Nephron progenitor cell (in vitro differentiated cells): ENCODE measurements at regions not wholly inside any gene's neighbourhood (a gene's known extent, or its start where the extent isn't known, plus 50 kb on each side); places are given as distances from the start of the nearest gene placed in this dataset.
"Not testable (repeated sequence)": the region's sequence is repeated elsewhere in the genome, so short reads cannot be mapped to it uniquely, and the experiment has no call there.

Experiments
- DNase-seq: peaks from one replicate; pipeline ENCODE4 v3.0.0; 2021
- H3K27ac Mint-ChIP-seq: 2 replicates; pipeline ENCODE4 v1.8.0; 2021; ENCODE audit warnings: mild to moderate bottlenecking, moderate library complexity, mixed read lengths
- H3K27me3 Mint-ChIP-seq: 2 replicates; pipeline ENCODE4 v1.8.0; 2021; ENCODE audit warnings: mild to moderate bottlenecking, low read depth, mixed read lengths; ENCODE audit not compliant: poor library complexity
- H3K36me3 Mint-ChIP-seq: 2 replicates; pipeline ENCODE4 v1.8.0; 2021; ENCODE audit warnings: low read depth, mixed read lengths
- H3K4me1 Mint-ChIP-seq: 2 replicates; pipeline ENCODE4 v1.8.0; 2021; ENCODE audit warnings: mixed read lengths
- H3K4me3 Mint-ChIP-seq: 2 replicates; pipeline ENCODE4 v1.8.0; 2021; ENCODE audit warnings: mild to moderate bottlenecking, moderate library complexity, mixed read lengths
- H3K9me3 Mint-ChIP-seq: 2 replicates; pipeline ENCODE4 v1.8.0; 2021; ENCODE audit warnings: mild to moderate bottlenecking, moderate library complexity, mixed read lengths
- TF ChIP-seq, protein P1 (sequence below): fragments of 200-600 bp; sonication (generic); IDR thresholded peaks from 2 replicates; pipeline ENCODE4 v1.5.0; 2021; ENCODE audit warnings: antibody characterized with exemption

GRCh38 chrX:52270453-52271116 is 85.9 kb downstream of the MAGED4 start:
- H3K36me3 Mint-ChIP-seq = no peaks in the 10 kb centered on the region
- TF ChIP-seq, protein P1, sequence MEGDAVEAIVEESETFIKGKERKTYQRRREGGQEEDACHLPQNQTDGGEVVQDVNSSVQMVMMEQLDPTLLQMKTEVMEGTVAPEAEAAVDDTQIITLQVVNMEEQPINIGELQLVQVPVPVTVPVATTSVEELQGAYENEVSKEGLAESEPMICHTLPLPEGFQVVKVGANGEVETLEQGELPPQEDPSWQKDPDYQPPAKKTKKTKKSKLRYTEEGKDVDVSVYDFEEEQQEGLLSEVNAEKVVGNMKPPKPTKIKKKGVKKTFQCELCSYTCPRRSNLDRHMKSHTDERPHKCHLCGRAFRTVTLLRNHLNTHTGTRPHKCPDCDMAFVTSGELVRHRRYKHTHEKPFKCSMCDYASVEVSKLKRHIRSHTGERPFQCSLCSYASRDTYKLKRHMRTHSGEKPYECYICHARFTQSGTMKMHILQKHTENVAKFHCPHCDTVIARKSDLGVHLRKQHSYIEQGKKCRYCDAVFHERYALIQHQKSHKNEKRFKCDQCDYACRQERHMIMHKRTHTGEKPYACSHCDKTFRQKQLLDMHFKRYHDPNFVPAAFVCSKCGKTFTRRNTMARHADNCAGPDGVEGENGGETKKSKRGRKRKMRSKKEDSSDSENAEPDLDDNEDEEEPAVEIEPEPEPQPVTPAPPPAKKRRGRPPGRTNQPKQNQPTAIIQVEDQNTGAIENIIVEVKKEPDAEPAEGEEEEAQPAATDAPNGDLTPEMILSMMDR = no peak
- peaks cover 14% of the 10 kb centered on the region for H3K4me1 Mint-ChIP-seq
- H3K4me3 Mint-ChIP-seq = no peak overlapping the region
- DNase-seq = no peak
- H3K27ac Mint-ChIP-seq = no peak overlapping the region
- peaks cover 14% of the 10 kb centered on the region for H3K9me3 Mint-ChIP-seq
- peaks cover 9% of the 10 kb centered on the region for H3K27me3 Mint-ChIP-seq

- Mint-ChIP-seq H3K9me3 (peaks cover 9% of the 10 kb centered on the region), H3K4me1 (peaks cover 14% of the 10 kb centered on the region), H3K36me3 (no peaks in the 10 kb centered on the region), H3K27ac (no peak overlapping the region), H3K4me3 (no peak overlapping the region), H3K27me3 (peaks cover 9% of the 10 kb centered on the region)
- DNase-seq = peak; percentile 16
- TF ChIP-seq, protein P1 = peak; percentile 29
These were observed 86.5 kb downstream of the MAGED4 start for GRCh38 chrX:52271206-52271605.

GRCh38 chrX:52277666-52278065 is 91.2 kb upstream of the XAGE2 start:
- H3K4me1 Mint-ChIP-seq = no peaks in the 10 kb centered on the region
- peaks cover 14% of the 10 kb centered on the region for H3K9me3 Mint-ChIP-seq

DNA sequence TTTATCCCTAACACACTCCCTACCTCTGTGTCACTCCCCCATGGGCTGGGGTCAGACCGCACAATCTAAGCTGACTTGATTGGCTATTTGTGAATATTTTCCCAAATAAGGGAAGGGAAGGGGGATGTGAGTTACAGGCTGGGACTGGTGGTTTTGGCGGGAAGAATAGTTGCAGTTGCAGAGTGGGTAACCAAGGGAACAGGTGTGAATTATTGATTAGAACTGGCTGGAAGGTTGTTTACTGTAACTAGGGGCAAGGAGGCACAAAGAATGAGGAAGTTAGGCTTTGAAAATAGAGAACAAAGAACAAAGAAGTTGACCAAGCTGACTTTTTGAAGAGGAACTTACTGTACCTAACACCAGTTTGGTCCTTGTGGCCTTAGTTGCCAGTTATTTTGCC is 88.0 kb upstream of the XAGE2 start:
- no peak for DNase-seq
- Mint-ChIP-seq H3K36me3 (no peaks in the 10 kb centered on the region), H3K9me3 (peaks cover 23% of the 10 kb centered on the region), H3K27me3 (no peaks in the 10 kb centered on the region), H3K4me3 (no peak overlapping the region), H3K27ac (no peak overlapping the region), H3K4me1 (no peaks in the 10 kb centered on the region)
- TF ChIP-seq, protein P1 = no peak

More at GRCh38 chrX:52277666-52278065, 91.2 kb upstream of the XAGE2 start:
- Mint-ChIP-seq H3K27me3 (no peaks in the 10 kb centered on the region), H3K27ac (no peak overlapping the region), H3K4me3 (no peak overlapping the region), H3K36me3 (no peaks in the 10 kb centered on the region)
- no peak for DNase-seq
- TF ChIP-seq, protein P1 = no peak

- TF ChIP-seq, protein P1 = no peak
- no peak for DNase-seq
- Mint-ChIP-seq H3K36me3 (no peaks in the 10 kb centered on the region), H3K27me3 (no peaks in the 10 kb centered on the region), H3K9me3 (peaks cover 37% of the 10 kb centered on the region), H3K4me3 (no peak overlapping the region), H3K27ac (no peak overlapping the region), H3K4me1 (no peaks in the 10 kb centered on the region)
These were observed 84.0 kb upstream of the XAGE2 start for GRCh38 chrX:52284865-52285264.

- H3K4me3 Mint-ChIP-seq, H3K27me3 Mint-ChIP-seq, H3K27ac Mint-ChIP-seq, H3K4me1 Mint-ChIP-seq, H3K36me3 Mint-ChIP-seq, DNase-seq: not testable (repeated sequence)
- peaks cover 29% of the 10 kb centered on the region for H3K9me3 Mint-ChIP-seq
These were observed 69.9 kb upstream of the XAGE2 start for GRCh38 chrX:52298968-52299367.

- DNase-seq, H3K27ac Mint-ChIP-seq: not testable (repeated sequence)
These were observed 60.3 kb upstream of the XAGE2 start for GRCh38 chrX:52308532-52308931.

More at GRCh38 chrX:52308532-52308931, 60.3 kb upstream of the XAGE2 start:
- not testable (repeated sequence) for H3K4me1 Mint-ChIP-seq, H3K4me3 Mint-ChIP-seq, H3K36me3 Mint-ChIP-seq, H3K27me3 Mint-ChIP-seq
- peaks cover 28% of the 10 kb centered on the region for H3K9me3 Mint-ChIP-seq
